ENCODE measurements at regions not wholly inside any gene's neighbourhood (a gene's known extent, or its start where the extent isn't known, plus 50 kb on each side); places are given as distances from the start of the nearest gene placed in this dataset.

- peaks cover 0 to 7% (median 0%) of the 10 kb centered on the region in 4 donors for H3K4me1 ChIP-seq
- no peak overlapping the region for H3K27ac ChIP-seq
- no peak for TF ChIP-seq CTCF (IDR thresholded peaks at IDR 0.05)
- TF ChIP-seq POLR2A (IDR thresholded peaks at IDR 0.05) = no peak
- H3K27me3 ChIP-seq = no peaks in the 10 kb centered on the region
- no peaks in the 10 kb centered on the region for H3K9me3 ChIP-seq
- no peaks in the 10 kb centered on the region for H3K36me3 ChIP-seq
- no peak overlapping the region for H3K4me3 ChIP-seq
- DNase-seq = no peak
Measured at GRCh38 chr10:46230615-46231014, 56.2 kb upstream of the ANTXRL start.

GRCh38 chr10:46231087-46231486 is 55.7 kb upstream of the ANTXRL start:
- no peaks in the 10 kb centered on the region for H3K36me3 ChIP-seq
- H3K4me1 ChIP-seq = peaks cover 0 to 7% (median 0%) of the 10 kb centered on the region in 4 donors
- H3K9me3 ChIP-seq = no peaks in the 10 kb centered on the region
- H3K27me3 ChIP-seq = no peaks in the 10 kb centered on the region
- TF ChIP-seq POLR2A (IDR thresholded peaks at IDR 0.05) = no peak
- TF ChIP-seq CTCF (IDR thresholded peaks at IDR 0.05) = no peak
- no peak overlapping the region for H3K4me3 ChIP-seq
- peak; percentile 2 to 39 (median 15) for DNase-seq
- no peak overlapping the region for H3K27ac ChIP-seq

- Histone ChIP-seq H3K36me3 (no peaks in the 10 kb centered on the region), H3K9me3 (no peaks in the 10 kb centered on the region), H3K4me1 (peaks cover 0 to 7% (median 0%) of the 10 kb centered on the region in 4 donors), H3K27me3 (no peaks in the 10 kb centered on the region), H3K4me3 (no peak overlapping the region), H3K27ac (no peak overlapping the region)
- DNase-seq = peak; percentile 7 to 26 (median 15)
- no peak for TF ChIP-seq CTCF (IDR thresholded peaks at IDR 0.05)
Measured at GRCh38 chr10:46232084-46232483, 54.7 kb upstream of the ANTXRL start.

GRCh38 chr10:46232666-46233065 is 54.1 kb upstream of the ANTXRL start:
- H3K4me1 ChIP-seq = peaks cover 0 to 7% (median 0%) of the 10 kb centered on the region in 4 donors
- H3K9me3 ChIP-seq = no peaks in the 10 kb centered on the region
- no peak overlapping the region for H3K4me3 ChIP-seq
- peak; percentile 6 to 32 (median 14) for DNase-seq
- TF ChIP-seq POLR2A (IDR thresholded peaks at IDR 0.05) (no peak), CTCF (IDR thresholded peaks at IDR 0.05) (no peak)
- no peak overlapping the region for H3K27ac ChIP-seq
- H3K27me3 ChIP-seq = no peaks in the 10 kb centered on the region
- no peaks in the 10 kb centered on the region for H3K36me3 ChIP-seq

- TF ChIP-seq CTCF (IDR thresholded peaks at IDR 0.05) (no peak), POLR2A (IDR thresholded peaks at IDR 0.05) (no peak)
- Histone ChIP-seq H3K9me3 (no peaks in the 10 kb centered on the region), H3K27ac (no peak overlapping the region), H3K27me3 (no peaks in the 10 kb centered on the region), H3K4me3 (no peak overlapping the region), H3K4me1 (peaks cover 0 to 7% (median 0%) of the 10 kb centered on the region in 4 donors), H3K36me3 (no peaks in the 10 kb centered on the region)
- peak in 2 of 3 donors; percentile 3 to 19 for DNase-seq
Measured at GRCh38 chr10:46233181-46233580, 53.6 kb upstream of the ANTXRL start.

- no peaks in the 10 kb centered on the region for H3K9me3 ChIP-seq
- H3K27ac ChIP-seq = no peak overlapping the region
- H3K4me3 ChIP-seq = no peak overlapping the region
- no peaks in the 10 kb centered on the region for H3K27me3 ChIP-seq
- H3K36me3 ChIP-seq = no peaks in the 10 kb centered on the region
- H3K4me1 ChIP-seq = peaks cover 0 to 1% (median 0%) of the 10 kb centered on the region in 4 donors
- DNase-seq = peak in 2 of 3 donors; percentile 19 to 24
- TF ChIP-seq POLR2A (IDR thresholded peaks at IDR 0.05) (no peak), CTCF (IDR thresholded peaks at IDR 0.05) (no peak)
Measured at GRCh38 chr10:46234026-46234425, 52.8 kb upstream of the ANTXRL start.

All from Peyer's patch (tissue), 4 donors.